IMR-90 (cell line): ENCODE measurements at regions not wholly inside any gene's neighbourhood (a gene's known extent, or its start where the extent isn't known, plus 50 kb on each side); places are given as distances from the start of the nearest gene placed in this dataset.

Source experiments
- ATAC-seq: fragments of 200-7000 bp; cut with Tn5 transposase; 2 replicates; pipeline ENCODE4 v1.9.1; 2020; ENCODE audit warnings: low read depth, mild to moderate bottlenecking, moderate library complexity
- BruUV-seq: library from RNA; stranded (reverse); fragments of 400-500 nt; replicated peaks from 2 replicates; lab custom pipeline; 2021; lab: Mats Ljungman, UMichigan
- CTCF ChIA-PET: fragments of 300-600 bp; formaldehyde crosslinking; extraction: SDS; loops from one replicate; lab custom pipeline; 2021; ENCODE audit warnings: antibody characterized with exemption; lab: Yijun Ruan, JAX
- POLR2A ChIA-PET: fragments of 300-600 bp; sonication (Branson Sonifier 250); formaldehyde crosslinking; loops from one replicate; lab custom pipeline; 2022; ENCODE audit warnings: antibody characterized with exemption; ENCODE audit not compliant: unreplicated experiment; lab: Charles Lee
- DNase-seq: peaks from one replicate; pipeline ENCODE4 v3.0.0; 2013
- H2AFZ ChIP-seq: replicated peaks from 2 replicates; pipeline ENCODE3; 2013; ENCODE audit warnings: low read length, mild to moderate bottlenecking; ENCODE audit not compliant: poor library complexity
- H2AK5ac ChIP-seq: 2 replicates; pipeline ENCODE4 v1.6.1; 2013; ENCODE audit warnings: low read depth, low read length, inconsistent platforms
- H2AK9ac ChIP-seq: replicated peaks from 2 replicates; pipeline ENCODE3; 2013; ENCODE audit warnings: mild to moderate bottlenecking, low read depth, low read length, moderate library complexity; ENCODE audit not compliant: poor library complexity
- H2BK120ac ChIP-seq: 2 replicates; pipeline ENCODE4 v1.6.1; 2013; ENCODE audit warnings: low read depth, low read length, inconsistent platforms
- H2BK15ac ChIP-seq: 3 replicates; pipeline ENCODE4 v1.6.1; 2013; ENCODE audit warnings: low read depth, low read length, inconsistent platforms
- H2BK20ac ChIP-seq: 2 replicates; pipeline ENCODE4 v1.6.1; 2013; ENCODE audit warnings: low read depth, mild to moderate bottlenecking, inconsistent platforms, low read length, moderate library complexity
- H2BK5ac ChIP-seq: 2 replicates; pipeline ENCODE4 v1.6.1; 2013; ENCODE audit warnings: mild to moderate bottlenecking, low read depth, low read length, inconsistent platforms; ENCODE audit not compliant: poor library complexity, severe bottlenecking
- H3K14ac ChIP-seq: replicated peaks from 2 replicates; pipeline ENCODE4 v1.6.1; 2013; ENCODE audit warnings: low read depth, low read length, inconsistent platforms
- H3K18ac ChIP-seq: 2 replicates; pipeline ENCODE4 v1.6.1; 2013; ENCODE audit warnings: low read depth, low read length, control low read depth
- H3K23ac ChIP-seq: 2 replicates; pipeline ENCODE4 v1.6.1; 2013; ENCODE audit warnings: low read depth, low read length, inconsistent platforms
- H3K27ac ChIP-seq: 2 replicates; pipeline ENCODE4 v1.5.1; 2013; ENCODE audit warnings: mild to moderate bottlenecking, control low read depth, low read length; ENCODE audit not compliant: insufficient read depth
- H3K27me3 ChIP-seq: 2 replicates; pipeline ENCODE4 v1.6.1; 2013; ENCODE audit warnings: low read length; ENCODE audit not compliant: control insufficient read depth, insufficient read depth
- H3K36me3 ChIP-seq: 2 replicates; pipeline ENCODE4 v1.6.1; 2013; ENCODE audit warnings: low read length, mixed read lengths; ENCODE audit not compliant: control insufficient read depth, insufficient read depth
- H3K4ac ChIP-seq: 2 replicates; pipeline ENCODE4 v1.6.1; 2013; ENCODE audit warnings: low read depth, low read length, inconsistent platforms
- H3K4me1 ChIP-seq: 2 replicates; pipeline ENCODE4 v1.6.1; 2013; ENCODE audit warnings: low read length, mixed read lengths; ENCODE audit not compliant: control insufficient read depth, insufficient read depth
- H3K4me2 ChIP-seq: 2 replicates; pipeline ENCODE4 v1.6.1; 2013; ENCODE audit warnings: low read depth, mild to moderate bottlenecking, control low read depth, low read length, moderate library complexity
- H3K4me3 ChIP-seq: 2 replicates; pipeline ENCODE4 v1.5.1; 2013; ENCODE audit warnings: low read depth, mild to moderate bottlenecking, control low read depth, low read length, moderate library complexity; ENCODE audit not compliant: insufficient read depth
- H3K56ac ChIP-seq: 2 replicates; pipeline ENCODE4 v1.6.1; 2013; ENCODE audit warnings: low read length, inconsistent platforms; ENCODE audit not compliant: insufficient read depth; ENCODE audit errors: extremely low read depth
- H3K79me1 ChIP-seq, 2 experiments: 2 replicates each; pipeline ENCODE4 v1.6.1; 2013; ENCODE audit warnings: low read length in 2 of 2, inconsistent platforms in 1 of 2, low read depth in 1 of 2
- H3K9ac ChIP-seq: 2 replicates; pipeline ENCODE4 v1.6.1; 2013; ENCODE audit warnings: low read depth, low read length, control low read depth
- H3K9me1 ChIP-seq: 2 replicates; pipeline ENCODE4 v1.6.1; 2013; ENCODE audit warnings: low read length, inconsistent platforms; ENCODE audit not compliant: insufficient read depth
- H3K9me3 ChIP-seq: 2 replicates; pipeline ENCODE4 v1.6.1; 2013; ENCODE audit warnings: low read length; ENCODE audit not compliant: control insufficient read depth, insufficient read depth
- H4K20me1 ChIP-seq: 2 replicates; pipeline ENCODE4 v1.6.1; 2013; ENCODE audit warnings: low read length, inconsistent platforms; ENCODE audit not compliant: insufficient read depth
- H4K5ac ChIP-seq: 2 replicates; pipeline ENCODE4 v1.6.1; 2013; ENCODE audit warnings: mild to moderate bottlenecking, low read depth, low read length, control low read depth
- H4K8ac ChIP-seq, 2 experiments: 2 replicates each; pipeline ENCODE4 v1.6.1; 2013; ENCODE audit warnings: low read depth in 2 of 2, low read length in 2 of 2, control low read depth in 1 of 2, inconsistent platforms in 1 of 2
- H4K91ac ChIP-seq: 2 replicates; pipeline ENCODE4 v1.6.1; 2013; ENCODE audit warnings: low read depth, low read length, inconsistent platforms; ENCODE audit not compliant: insufficient read depth
- BHLHE40 ChIP-seq: fragments of 150-350 bp; IDR thresholded peaks from 2 replicates; pipeline ENCODE4 v1.6.1; 2016; ENCODE audit warnings: mild to moderate bottlenecking, low read depth, low read length
- CEBPB ChIP-seq: IDR thresholded peaks from 2 replicates; pipeline ENCODE4 v1.6.1; 2012; ENCODE audit warnings: low read depth, low read length, improper control_type of control experiment
- CHD1 ChIP-seq: IDR thresholded peaks from 2 replicates; pipeline ENCODE4 v1.6.1; 2012; ENCODE audit warnings: low read depth, low read length, improper control_type of control experiment
- ELK1 ChIP-seq: fragments of 150-350 bp; IDR thresholded peaks from 2 replicates; pipeline ENCODE4 v1.6.1; 2016; ENCODE audit warnings: low read depth, mild to moderate bottlenecking, low read length, moderate library complexity, borderline replicate concordance
- FOS ChIP-seq: fragments of 150-350 bp; IDR thresholded peaks from 2 replicates; pipeline ENCODE4 v1.6.1; 2016; ENCODE audit warnings: low read depth, low read length
- MAFK ChIP-seq: IDR thresholded peaks from 2 replicates; pipeline ENCODE4 v1.6.1; 2012; ENCODE audit warnings: low read depth, low read length, improper control_type of control experiment
- MAZ ChIP-seq: IDR thresholded peaks from 2 replicates; pipeline ENCODE4 v1.6.1; 2012; ENCODE audit warnings: low read depth, mild to moderate bottlenecking, low read length, improper control_type of control experiment, moderate library complexity, borderline replicate concordance
- MXI1 ChIP-seq: IDR thresholded peaks from 2 replicates; pipeline ENCODE4 v1.6.1; 2012; ENCODE audit warnings: low read depth, mild to moderate bottlenecking, low read length, moderate library complexity, borderline replicate concordance
- NFE2L2 ChIP-seq: fragments of 150-350 bp; IDR thresholded peaks from 2 replicates; pipeline ENCODE4 v1.6.1; 2016; ENCODE audit warnings: low read depth, mild to moderate bottlenecking, low read length
- POLR2A ChIP-seq: IDR thresholded peaks from 2 replicates; pipeline ENCODE4 v1.6.1; 2012; ENCODE audit warnings: mild to moderate bottlenecking, low read depth, low read length
- RAD21 ChIP-seq: IDR thresholded peaks from 2 replicates; pipeline ENCODE4 v1.6.1; 2012; ENCODE audit warnings: low read length, improper control_type of control experiment
- RCOR1 ChIP-seq: IDR thresholded peaks from 2 replicates; pipeline ENCODE4 v1.6.1; 2012; ENCODE audit warnings: mild to moderate bottlenecking, low read length, improper control_type of control experiment; ENCODE audit not compliant: insufficient replicate concordance
- RFX5 ChIP-seq: IDR thresholded peaks from 2 replicates; pipeline ENCODE4 v1.8.0; 2012; ENCODE audit warnings: low read depth, mild to moderate bottlenecking, low read length, moderate library complexity
- SMC3 ChIP-seq: fragments of 150-350 bp; IDR thresholded peaks from 2 replicates; pipeline ENCODE4 v1.6.1; 2016; ENCODE audit warnings: low read depth, mild to moderate bottlenecking, antibody characterized with exemption, low read length, moderate library complexity
- USF2 ChIP-seq: fragments of 150-350 bp; IDR thresholded peaks from 2 replicates; pipeline ENCODE4 v1.6.1; 2017; ENCODE audit warnings: mild to moderate bottlenecking, antibody characterized with exemption, low read length, low read depth
- whole genome bisulfite sequencing, 2 experiments: methylation state at CpG; one replicate each; pipeline versions ENCODE4 v1.1.5 to v1.1.7; 2013; ENCODE audit warnings: missing lambda C conversion rate in 2 of 2; ENCODE audit not compliant: insufficient read length in 1 of 2; ENCODE audit errors: extremely low coverage in 2 of 2; 5-methylcytosine and 5-hydroxymethylcytosine counted together
- dilution Hi-C: fragments of 300-500 bp; cut with HindIII; formaldehyde crosslinking; loops from one replicate; pipeline ENCODE4 v1.14.3; 2018; ENCODE audit warnings: low sequenced_read_pairs; ENCODE audit not compliant: unreplicated experiment
- in situ Hi-C: fragments of 300-500 bp; cut with MboI; formaldehyde crosslinking; loops from 3 replicates; pipeline ENCODE4 v1.14.3; 2019; ENCODE audit warnings: low sequenced_read_pairs, inconsistent platforms, mixed read lengths
- intact Hi-C: fragments of 100-400 bp; cut with micrococcal nuclease; formaldehyde crosslinking; loops from 2 replicates; pipeline ENCODE4 v1.10.0; 2022
- TF ChIP-seq, protein P1 (sequence below): conservative IDR thresholded peaks from 2 replicates; pipeline ENCODE4 v1.5.1; 2012; ENCODE audit warnings: mild to moderate bottlenecking, low read depth, low read length, improper control_type of control experiment

GRCh38 chr2:57407772-57408201 is 638.8 kb upstream of the VRK2 start:
- no peaks in the 10 kb centered on the region for H3K36me3 ChIP-seq
- H3K4ac ChIP-seq = no peak overlapping the region
- no peak for TF ChIP-seq NFE2L2
- TF ChIP-seq ELK1 = no peak
- no peak for TF ChIP-seq RAD21
- TF ChIP-seq, protein P1, sequence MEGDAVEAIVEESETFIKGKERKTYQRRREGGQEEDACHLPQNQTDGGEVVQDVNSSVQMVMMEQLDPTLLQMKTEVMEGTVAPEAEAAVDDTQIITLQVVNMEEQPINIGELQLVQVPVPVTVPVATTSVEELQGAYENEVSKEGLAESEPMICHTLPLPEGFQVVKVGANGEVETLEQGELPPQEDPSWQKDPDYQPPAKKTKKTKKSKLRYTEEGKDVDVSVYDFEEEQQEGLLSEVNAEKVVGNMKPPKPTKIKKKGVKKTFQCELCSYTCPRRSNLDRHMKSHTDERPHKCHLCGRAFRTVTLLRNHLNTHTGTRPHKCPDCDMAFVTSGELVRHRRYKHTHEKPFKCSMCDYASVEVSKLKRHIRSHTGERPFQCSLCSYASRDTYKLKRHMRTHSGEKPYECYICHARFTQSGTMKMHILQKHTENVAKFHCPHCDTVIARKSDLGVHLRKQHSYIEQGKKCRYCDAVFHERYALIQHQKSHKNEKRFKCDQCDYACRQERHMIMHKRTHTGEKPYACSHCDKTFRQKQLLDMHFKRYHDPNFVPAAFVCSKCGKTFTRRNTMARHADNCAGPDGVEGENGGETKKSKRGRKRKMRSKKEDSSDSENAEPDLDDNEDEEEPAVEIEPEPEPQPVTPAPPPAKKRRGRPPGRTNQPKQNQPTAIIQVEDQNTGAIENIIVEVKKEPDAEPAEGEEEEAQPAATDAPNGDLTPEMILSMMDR = no peak
- TF ChIP-seq MXI1 = no peak
- TF ChIP-seq RCOR1 = no peak
- TF ChIP-seq FOS = no peak
- no peak for TF ChIP-seq USF2
- no peak for TF ChIP-seq POLR2A
- no peak for TF ChIP-seq SMC3
- no peak for TF ChIP-seq MAZ
- TF ChIP-seq MAFK = no peak
- no peak for TF ChIP-seq CEBPB
- no peak for TF ChIP-seq CHD1
- no peak for TF ChIP-seq RFX5
- no peak for TF ChIP-seq BHLHE40
- no CpG with 5 or more reads among the region's 1 CpG for WGBS, 2 experiments
- no TSS peak for BruUV-seq
- no peaks in the 10 kb centered on the region for H3K4me1 ChIP-seq
- H3K18ac ChIP-seq = no peak overlapping the region
- intact Hi-C loops (no loop called here), in situ Hi-C loops (no loop called here), dilution Hi-C loops (no loop called here)
- H2AK9ac ChIP-seq = no peak overlapping the region
- ATAC-seq (no peak), DNase-seq (no peak)
- H3K23ac ChIP-seq = no peak overlapping the region
- H3K79me1 ChIP-seq = no peaks in the 10 kb centered on the region
- H4K8ac ChIP-seq = no peak overlapping the region
- H3K9me3 ChIP-seq = peaks cover 16% of the 10 kb centered on the region; the same call in 1 of the 2 replicates
- H2BK5ac ChIP-seq = no peak overlapping the region
- no peak overlapping the region for H4K5ac ChIP-seq
- H3K4me2 ChIP-seq = no peak overlapping the region
- H2BK120ac ChIP-seq = no peak overlapping the region
- H2BK20ac ChIP-seq = no peak overlapping the region
- no peak overlapping the region for H2AFZ ChIP-seq
- no peak overlapping the region for H2BK15ac ChIP-seq
- no peak overlapping the region for H3K14ac ChIP-seq
- ChIA-PET CTCF (no interaction called here), POLR2A (no interaction called here)
- H3K9ac ChIP-seq = no peak overlapping the region
- H4K20me1 ChIP-seq = no peaks in the 10 kb centered on the region
- H2AK5ac ChIP-seq = no peak overlapping the region
- no peak overlapping the region for H3K56ac ChIP-seq
- no peaks in the 10 kb centered on the region for H3K9me1 ChIP-seq
- H3K27me3 ChIP-seq = no peaks in the 10 kb centered on the region
- H3K27ac ChIP-seq = no peak overlapping the region
- no peak overlapping the region for H3K4me3 ChIP-seq
- no peak overlapping the region for H4K91ac ChIP-seq
